Suprapubic skin (tissue), 4 donors: ENCODE measurements at regions not wholly inside any gene's neighbourhood (a gene's known extent, or its start where the extent isn't known, plus 50 kb on each side); places are given as distances from the start of the nearest gene placed in this dataset.

ENCODE experiments used
- DNase-seq, 2 donors: peaks; one replicate each; pipeline ENCODE4 v3.0.0-alpha.2; 2019; ENCODE audit warnings: low spot score in 2 of 2
- H3K27ac ChIP-seq: fragments of 200-600 bp; sonication (generic); one replicate; pipeline ENCODE4 v1.5.1; 2019
- H3K27me3 ChIP-seq: fragments of 200-600 bp; sonication (generic); one replicate; pipeline ENCODE4 v1.5.1; 2019
- H3K36me3 ChIP-seq: fragments of 200-600 bp; sonication (generic); one replicate; pipeline ENCODE4 v1.5.1; 2019
- H3K4me1 ChIP-seq: fragments of 200-600 bp; sonication (generic); one replicate; pipeline ENCODE4 v1.5.1; 2019
- H3K4me3 ChIP-seq: fragments of 200-600 bp; sonication (generic); one replicate; pipeline ENCODE4 v1.5.1; 2019; ENCODE audit warnings: mild to moderate bottlenecking
- H3K9me3 ChIP-seq: fragments of 200-600 bp; sonication (generic); one replicate; pipeline ENCODE4 v1.5.1; 2019
- CTCF ChIP-seq, 2 donors: fragments of 200-600 bp in 1 of 2; fragments of 450-650 bp in 1 of 2; sonication (generic) in 1 of 2; IDR thresholded peaks; one replicate each; pipeline ENCODE4 v1.5.1; 2016 to 2019; ENCODE audit warnings: antibody characterized with exemption in 2 of 2, mild to moderate bottlenecking in 1 of 2, moderate library complexity in 1 of 2
- EP300 ChIP-seq: sonication (generic); formaldehyde crosslinking; IDR thresholded peaks from one replicate; pipeline ENCODE4 v1.6.1; 2017; ENCODE audit warnings: antibody characterized with exemption
- POLR2A ChIP-seq, 2 donors: fragments of 450-650 bp; IDR thresholded peaks; one replicate each; pipeline ENCODE4 v1.6.1; 2017; ENCODE audit warnings: antibody characterized with exemption in 2 of 2, mild to moderate bottlenecking in 2 of 2, moderate library complexity in 2 of 2
- POLR2AphosphoS5 ChIP-seq, 3 donors: sonication (generic); formaldehyde crosslinking; IDR thresholded peaks; one replicate each; pipeline ENCODE4 v1.6.1; 2017; ENCODE audit warnings: antibody characterized with exemption in 3 of 3
- WGBS: methylation state at CpG from one replicate; pipeline ENCODE4 v1.1.5; 2018; 5-methylcytosine and 5-hydroxymethylcytosine counted together

- no peak overlapping the region for H3K4me3 ChIP-seq
- no peak for DNase-seq
- no peaks in the 10 kb centered on the region for H3K4me1 ChIP-seq
- no peaks in the 10 kb centered on the region for H3K27me3 ChIP-seq
- no peak overlapping the region for H3K27ac ChIP-seq
- no peaks in the 10 kb centered on the region for H3K9me3 ChIP-seq
- no peaks in the 10 kb centered on the region for H3K36me3 ChIP-seq
- TF ChIP-seq EP300 (no peak), POLR2A (IDR thresholded peaks at IDR 0.05) (no peak), CTCF (IDR thresholded peaks at IDR 0.05) (no peak), POLR2AphosphoS5 (IDR thresholded peaks at IDR 0.05) (no peak)
- 70% methylated on average over 1 of the region's 1 CpG for WGBS
Observed at GRCh38 chr4:147381749-147382148, 99.1 kb upstream of the EDNRA start.

GRCh38 chr4:147388018-147388417, 92.9 kb upstream of the EDNRA start:
- Histone ChIP-seq H3K27me3 (no peaks in the 10 kb centered on the region), H3K27ac (no peak overlapping the region), H3K4me1 (no peaks in the 10 kb centered on the region), H3K9me3 (no peaks in the 10 kb centered on the region), H3K4me3 (no peak overlapping the region), H3K36me3 (no peaks in the 10 kb centered on the region)
- DNase-seq = no peak
- TF ChIP-seq POLR2AphosphoS5 (IDR thresholded peaks at IDR 0.05) (no peak), EP300 (no peak), POLR2A (IDR thresholded peaks at IDR 0.05) (no peak), CTCF (IDR thresholded peaks at IDR 0.05) (no peak)
- 52% methylated on average over 1 of the region's 1 CpG for WGBS

- Histone ChIP-seq H3K27me3 (no peaks in the 10 kb centered on the region), H3K36me3 (no peaks in the 10 kb centered on the region), H3K27ac (no peak overlapping the region), H3K4me1 (no peaks in the 10 kb centered on the region), H3K4me3 (no peak overlapping the region), H3K9me3 (no peaks in the 10 kb centered on the region)
- TF ChIP-seq POLR2A (IDR thresholded peaks at IDR 0.05) (no peak), POLR2AphosphoS5 (IDR thresholded peaks at IDR 0.05) (no peak), CTCF (IDR thresholded peaks at IDR 0.05) (no peak), EP300 (no peak)
- WGBS = 0% methylated on average over 1 of the region's 1 CpG
- DNase-seq = no peak
Observed at GRCh38 chr4:147396105-147396504, 84.8 kb upstream of the EDNRA start.

- no peak for DNase-seq
- WGBS = 53% methylated on average over 2 of the region's 2 CpGs
- H3K27ac ChIP-seq = no peak overlapping the region
- no peak for TF ChIP-seq CTCF (IDR thresholded peaks at IDR 0.05)
- no peak for TF ChIP-seq POLR2A (IDR thresholded peaks at IDR 0.05)
- TF ChIP-seq POLR2AphosphoS5 (IDR thresholded peaks at IDR 0.05) = no peak
- no peak for TF ChIP-seq EP300
- H3K27me3 ChIP-seq = no peaks in the 10 kb centered on the region
- H3K4me3 ChIP-seq = no peak overlapping the region
- no peaks in the 10 kb centered on the region for H3K9me3 ChIP-seq
- no peaks in the 10 kb centered on the region for H3K4me1 ChIP-seq
- no peaks in the 10 kb centered on the region for H3K36me3 ChIP-seq
Observed at GRCh38 chr4:147398556-147398955, 82.3 kb upstream of the EDNRA start.

GRCh38 chr4:147400721-147401120, 80.2 kb upstream of the EDNRA start:
- no peak for DNase-seq
- WGBS = 89% methylated on average over 3 of the region's 3 CpGs
- H3K27ac ChIP-seq = no peak overlapping the region

More at GRCh38 chr4:147400721-147401120, 80.2 kb upstream of the EDNRA start:
- H3K4me1 ChIP-seq = no peaks in the 10 kb centered on the region
- H3K9me3 ChIP-seq = no peaks in the 10 kb centered on the region
- H3K36me3 ChIP-seq = no peaks in the 10 kb centered on the region
- no peak overlapping the region for H3K4me3 ChIP-seq
- no peaks in the 10 kb centered on the region for H3K27me3 ChIP-seq
- TF ChIP-seq POLR2AphosphoS5 (IDR thresholded peaks at IDR 0.05) (no peak), CTCF (IDR thresholded peaks at IDR 0.05) (no peak)
